GM23248 (cell line): ENCODE measurements at regions not wholly inside any gene's neighbourhood (a gene's known extent, or its start where the extent isn't known, plus 50 kb on each side); places are given as distances from the start of the nearest gene placed in this dataset.

Source experiments
- EZH2 ChIP-seq: fragments of 200-600 bp; sonication (generic); IDR thresholded peaks from 2 replicates; pipeline ENCODE4 v1.6.1; 2018; ENCODE audit warnings: antibody characterized with exemption, mild to moderate bottlenecking; ENCODE audit not compliant: insufficient read depth, poor library complexity, severe bottlenecking
- EZH2phosphoT487 ChIP-seq: fragments of 200-600 bp; sonication (generic); IDR thresholded peaks from 2 replicates; pipeline ENCODE4 v1.6.1; 2018; ENCODE audit warnings: antibody characterized with exemption, moderate library complexity, mild to moderate bottlenecking, low read depth; ENCODE audit not compliant: insufficient read depth

GRCh38 chr12:19927661-19928060 lies 440.7 kb upstream of the PDE3A start:
- TF ChIP-seq EZH2 (no peak), EZH2phosphoT487 (no peak)
